ENCODE measurements at regions not wholly inside any gene's neighbourhood (a gene's known extent, or its start where the extent isn't known, plus 50 kb on each side); places are given as distances from the start of the nearest gene placed in this dataset.
"Not testable (repeated sequence)": the region's sequence is repeated elsewhere in the genome, so short reads cannot be mapped to it uniquely, and the experiment has no call there.

DNA sequence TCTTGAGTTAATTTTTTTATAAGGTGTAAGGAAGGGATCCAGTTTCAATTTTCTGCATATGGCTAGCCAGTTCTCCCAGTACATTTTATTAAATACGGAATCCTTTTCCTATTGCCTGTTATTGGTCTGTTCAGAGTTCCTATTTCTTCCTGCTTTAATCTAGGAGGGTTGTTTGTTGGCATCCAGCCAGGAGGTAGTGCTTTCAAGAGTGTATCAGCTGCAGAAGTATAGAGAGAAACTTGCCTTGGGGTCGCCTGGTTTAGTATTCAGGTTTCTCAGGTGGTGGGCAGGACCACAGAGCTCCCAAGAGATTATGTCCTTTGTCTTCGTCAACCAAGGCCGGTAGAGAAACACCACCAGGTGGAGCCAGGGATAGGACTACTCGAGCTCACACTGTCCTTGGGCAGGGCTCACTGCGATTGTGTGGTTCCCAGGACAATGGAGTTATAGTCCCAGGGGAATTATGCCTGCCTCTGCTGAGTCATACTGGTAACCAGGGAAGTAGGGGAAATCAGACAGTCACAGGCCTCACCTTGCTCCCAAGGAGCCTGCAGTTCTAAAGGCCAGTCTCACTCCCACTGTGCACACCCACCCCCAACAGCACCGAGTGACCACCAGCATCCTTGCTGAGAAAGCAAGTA, 168.1 kb downstream of the VSIG4 start:
- H3K79me2 ChIP-seq (ENCODE audit: insufficient read depth, low read length), result no peaks in the 10 kb centered on the region
- ChIA-PET RAD21 (ENCODE audit: low non-redundant PET in 1 of 2, low total read pairs in 2 of 2, uncharacterized antibody in 2 of 2, unreplicated experiment in 2 of 2) (interaction anchor here in 1 of 2 experiments (1.1 kb wide), 1 partner anchor 114 kb away, joined by 3 read pairs; no protein-coding TSS in a partner anchor), CTCF (interaction anchor here (0.7 to 1.1 kb wide), 3 partner anchors 114 to 126 kb away, joined by 3 to 5 read pairs (median 3); no protein-coding TSS in a partner anchor), POLR2A (no interaction called here)
- H3K4me3 ChIP-seq (replicated peaks in 1 of 2; ENCODE audit: low read depth in 1 of 2, low read length in 2 of 2), result no peak overlapping the region
- intact Hi-C loops (cut with micrococcal nuclease), result loop anchor here (1.0 kb wide), 1 partner anchor 115 kb away; no protein-coding TSS in a partner anchor
- peaks cover 0 to 41% of the 10 kb centered on the region in 2 experiments; a peak in 2 of 4 replicates for H3K4me1 ChIP-seq (ENCODE audit: control insufficient read depth in 1 of 2, insufficient read depth in 2 of 2, low read length in 2 of 2)
- no peaks in the 10 kb centered on the region for H3K9me3 ChIP-seq (ENCODE audit: control insufficient read depth in 1 of 2, insufficient read depth in 1 of 2, low read depth in 1 of 2, low read length in 2 of 2)
- no peak overlapping the region for H3K27ac ChIP-seq (ENCODE audit: low read depth, low read length)
- no peak overlapping the region for H2AFZ ChIP-seq (ENCODE audit: low read depth, low read length, poor library complexity, severe bottlenecking)
- H4K20me1 ChIP-seq (ENCODE audit: insufficient read depth), result no peaks in the 10 kb centered on the region
- no TSS peak for BruUV-seq (replicated peaks)
- ATAC-seq, result peak; percentile 94
- peak; percentile 67 for DNase-seq (ENCODE audit: low read depth, low spot score)
- peak overlapping the region; percentile 28 for H3K4me2 ChIP-seq (ENCODE audit: low read length)
- H3K9ac ChIP-seq (ENCODE audit: low read length), result peak overlapping the region; percentile 20; the same call in 1 of the 2 replicates
- H3K27me3 ChIP-seq (ENCODE audit: insufficient read depth, low read length), result no peaks in the 10 kb centered on the region
- TF ChIP-seq CEBPB (IDR thresholded peaks at IDR 0.05; ENCODE audit: low read depth) (no peak), ELF1 (IDR thresholded peaks at IDR 0.05; ENCODE audit: borderline replicate concordance, low read depth) (no peak), CBX3 (IDR thresholded peaks at IDR 0.05; ENCODE audit: low read depth) (0 out of 2 replicates have a peak, but pooled peaks have one; percentile 31), SRF (IDR thresholded peaks at IDR 0.05; ENCODE audit: low read depth) (no peak), RAD21 (IDR thresholded peaks at IDR 0.05; ENCODE audit: low read depth) (peak; percentile 54), JUND (IDR thresholded peaks at IDR 0.05) (no peak; the same call in 1 of the 2 replicates), MAX (IDR thresholded peaks at IDR 0.05) (no peak)
- TF ChIP-seq, protein P1, sequence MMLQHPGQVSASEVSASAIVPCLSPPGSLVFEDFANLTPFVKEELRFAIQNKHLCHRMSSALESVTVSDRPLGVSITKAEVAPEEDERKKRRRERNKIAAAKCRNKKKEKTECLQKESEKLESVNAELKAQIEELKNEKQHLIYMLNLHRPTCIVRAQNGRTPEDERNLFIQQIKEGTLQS (IDR thresholded peaks at IDR 0.05), result no peak
- TF ChIP-seq, protein P2, sequence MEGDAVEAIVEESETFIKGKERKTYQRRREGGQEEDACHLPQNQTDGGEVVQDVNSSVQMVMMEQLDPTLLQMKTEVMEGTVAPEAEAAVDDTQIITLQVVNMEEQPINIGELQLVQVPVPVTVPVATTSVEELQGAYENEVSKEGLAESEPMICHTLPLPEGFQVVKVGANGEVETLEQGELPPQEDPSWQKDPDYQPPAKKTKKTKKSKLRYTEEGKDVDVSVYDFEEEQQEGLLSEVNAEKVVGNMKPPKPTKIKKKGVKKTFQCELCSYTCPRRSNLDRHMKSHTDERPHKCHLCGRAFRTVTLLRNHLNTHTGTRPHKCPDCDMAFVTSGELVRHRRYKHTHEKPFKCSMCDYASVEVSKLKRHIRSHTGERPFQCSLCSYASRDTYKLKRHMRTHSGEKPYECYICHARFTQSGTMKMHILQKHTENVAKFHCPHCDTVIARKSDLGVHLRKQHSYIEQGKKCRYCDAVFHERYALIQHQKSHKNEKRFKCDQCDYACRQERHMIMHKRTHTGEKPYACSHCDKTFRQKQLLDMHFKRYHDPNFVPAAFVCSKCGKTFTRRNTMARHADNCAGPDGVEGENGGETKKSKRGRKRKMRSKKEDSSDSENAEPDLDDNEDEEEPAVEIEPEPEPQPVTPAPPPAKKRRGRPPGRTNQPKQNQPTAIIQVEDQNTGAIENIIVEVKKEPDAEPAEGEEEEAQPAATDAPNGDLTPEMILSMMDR (IDR thresholded peaks at IDR 0.05 in 2 of 3, conservative IDR thresholded peaks at IDR 0.05 in 1 of 3; ENCODE audit: borderline replicate concordance in 1 of 3, insufficient read depth in 1 of 3, low read depth in 2 of 3, low read length in 2 of 3), result peak; percentile 28 to 43 (median 36); a peak in 5 of 6 replicates
- no peaks in the 10 kb centered on the region for H3K36me3 ChIP-seq (ENCODE audit: control insufficient read depth in 1 of 2, insufficient read depth in 2 of 2, low read length in 2 of 2)
- no peaks in the 10 kb centered on the region for H3K9me2 ChIP-seq (ENCODE audit: insufficient read depth)

GRCh38 chrX:65870544-65870943, 169.3 kb downstream of the VSIG4 start:
- H3K4me1 ChIP-seq (ENCODE audit: control insufficient read depth in 1 of 2, insufficient read depth in 2 of 2, low read length in 2 of 2), result peaks cover 0 to 40% of the 10 kb centered on the region in 2 experiments; a peak in 2 of 4 replicates
- H3K4me2 ChIP-seq (ENCODE audit: low read length); H3K79me2 ChIP-seq (ENCODE audit: insufficient read depth, low read length); H2AFZ ChIP-seq (ENCODE audit: low read depth, low read length, poor library complexity, severe bottlenecking); BruUV-seq (replicated peaks); ATAC-seq; H3K9me3 ChIP-seq (ENCODE audit: control insufficient read depth in 1 of 2, insufficient read depth in 1 of 2, low read depth in 1 of 2, low read length in 2 of 2); POLR2A ChIA-PET; H3K36me3 ChIP-seq (ENCODE audit: control insufficient read depth in 1 of 2, insufficient read depth in 2 of 2, low read length in 2 of 2); intact Hi-C loops (cut with micrococcal nuclease); RAD21 ChIA-PET (ENCODE audit: low non-redundant PET in 1 of 2, low total read pairs in 2 of 2, uncharacterized antibody in 2 of 2, unreplicated experiment in 2 of 2); H3K9ac ChIP-seq (ENCODE audit: low read length); DNase-seq (ENCODE audit: low read depth, low spot score); H3K9me2 ChIP-seq (ENCODE audit: insufficient read depth); H4K20me1 ChIP-seq (ENCODE audit: insufficient read depth); H3K27ac ChIP-seq (ENCODE audit: low read depth, low read length); H3K4me3 ChIP-seq (replicated peaks in 1 of 2; ENCODE audit: low read depth in 1 of 2, low read length in 2 of 2); H3K27me3 ChIP-seq (ENCODE audit: insufficient read depth, low read length): not testable (repeated sequence)
- CTCF ChIA-PET, result interaction anchor here (1.1 kb wide), 1 partner anchor 116 kb away, joined by 5 read pairs; no protein-coding TSS in a partner anchor
